ENCODE measurements at regions not wholly inside any gene's neighbourhood (a gene's known extent, or its start where the extent isn't known, plus 50 kb on each side); places are given as distances from the start of the nearest gene placed in this dataset.

GRCh38 chr4:148717988-148718387 lies 275.8 kb upstream of the NR3C2 start:
- Mint-ChIP-seq H3K27me3 (ENCODE audit: insufficient read depth) (no peaks in the 10 kb centered on the region), H3K4me3 (no peak overlapping the region), H3K9me3 (peaks cover 26% of the 10 kb centered on the region), H3K36me3 (ENCODE audit: low read depth) (no peaks in the 10 kb centered on the region), H3K27ac (no peak overlapping the region), H3K4me1 (ENCODE audit: low read depth) (no peaks in the 10 kb centered on the region)
- DNase-seq = no peak
- no peak for TF ChIP-seq CTCF (IDR thresholded peaks at IDR 0.05)

GRCh38 chr4:148716431-148717052 lies 274.3 kb upstream of the NR3C2 start:
- Mint-ChIP-seq H3K36me3 (ENCODE audit: low read depth) (no peaks in the 10 kb centered on the region), H3K4me3 (no peak overlapping the region), H3K9me3 (peaks cover 15% of the 10 kb centered on the region), H3K27me3 (ENCODE audit: insufficient read depth) (no peaks in the 10 kb centered on the region), H3K27ac (no peak overlapping the region), H3K4me1 (ENCODE audit: low read depth) (no peaks in the 10 kb centered on the region)
- DNase-seq = no peak
- TF ChIP-seq CTCF (IDR thresholded peaks at IDR 0.05) = no peak

- Mint-ChIP-seq H3K9me3 (peaks cover 31% of the 10 kb centered on the region), H3K27ac (no peak overlapping the region), H3K36me3 (ENCODE audit: low read depth) (no peaks in the 10 kb centered on the region), H3K4me3 (no peak overlapping the region), H3K27me3 (ENCODE audit: insufficient read depth) (no peaks in the 10 kb centered on the region), H3K4me1 (ENCODE audit: low read depth) (no peaks in the 10 kb centered on the region)
- no peak for DNase-seq
- TF ChIP-seq CTCF (IDR thresholded peaks at IDR 0.05) = no peak
These were observed 262.1 kb upstream of the NR3C2 start for GRCh38 chr4:148704291-148704690.

GRCh38 chr4:148694702-148695101 lies 252.5 kb upstream of the NR3C2 start:
- H3K4me1 Mint-ChIP-seq (ENCODE audit: low read depth) = no peaks in the 10 kb centered on the region

GRCh38 chr4:148693913-148694649 lies 251.9 kb upstream of the NR3C2 start:
- Mint-ChIP-seq H3K27ac (no peak overlapping the region), H3K4me1 (ENCODE audit: low read depth) (no peaks in the 10 kb centered on the region), H3K4me3 (no peak overlapping the region), H3K27me3 (ENCODE audit: insufficient read depth) (no peaks in the 10 kb centered on the region), H3K36me3 (ENCODE audit: low read depth) (no peaks in the 10 kb centered on the region), H3K9me3 (peaks cover 23% of the 10 kb centered on the region)
- TF ChIP-seq CTCF (IDR thresholded peaks at IDR 0.05) = no peak
- DNase-seq = no peak

More at GRCh38 chr4:148694702-148695101, 252.5 kb upstream of the NR3C2 start:
- no peak for TF ChIP-seq CTCF (IDR thresholded peaks at IDR 0.05)
- peaks cover 23% of the 10 kb centered on the region for H3K9me3 Mint-ChIP-seq
- H3K27me3 Mint-ChIP-seq (ENCODE audit: insufficient read depth) = no peaks in the 10 kb centered on the region
- DNase-seq = no peak
- H3K36me3 Mint-ChIP-seq (ENCODE audit: low read depth) = no peaks in the 10 kb centered on the region
- no peak overlapping the region for H3K27ac Mint-ChIP-seq
- H3K4me3 Mint-ChIP-seq = no peak overlapping the region
